AG04450 (cell line): ENCODE measurements at regions not wholly inside any gene's neighbourhood (a gene's known extent, or its start where the extent isn't known, plus 50 kb on each side); places are given as distances from the start of the nearest gene placed in this dataset.

Source experiments
- CTCF ChIA-PET: fragments of 300-600, 350-600 bp; formaldehyde crosslinking; extraction: SDS; loops from one replicate; lab custom pipeline; 2022; ENCODE audit warnings: antibody characterized with exemption, inconsistent platforms; lab: Charles Lee
- POLR2A ChIA-PET: fragments of 350-600 bp; formaldehyde crosslinking; extraction: SDS; loops from one replicate; lab custom pipeline; 2021; ENCODE audit warnings: antibody characterized with exemption, inconsistent platforms; lab: Yijun Ruan, JAX
- DNase-seq: peaks from one replicate; pipeline ENCODE4 v3.0.0-alpha.2; 2011; ENCODE audit warnings: low read depth, low spot score
- H3K27ac ChIP-seq: one replicate; pipeline ENCODE4 v1.5.1; 2012; ENCODE audit warnings: low read depth, low read length, control low read depth
- H3K27me3 ChIP-seq: one replicate; pipeline ENCODE4 v1.6.0; 2012; ENCODE audit warnings: low read length; ENCODE audit not compliant: control insufficient read depth, insufficient read depth
- H3K4me3 ChIP-seq: 2 replicates; pipeline ENCODE4 v1.5.1; 2011; ENCODE audit warnings: mild to moderate bottlenecking, low read depth, low read length, control low read depth
- H3K9me3 ChIP-seq: 2 replicates; pipeline ENCODE4 v1.5.1; 2012; ENCODE audit warnings: low read length; ENCODE audit not compliant: control insufficient read depth, insufficient read depth
- TF ChIP-seq, protein P1 (sequence below): IDR thresholded peaks from 2 replicates; pipeline ENCODE4 v1.5.1; 2011; ENCODE audit warnings: low read depth, low read length, control low read depth, inconsistent platforms

DNA sequence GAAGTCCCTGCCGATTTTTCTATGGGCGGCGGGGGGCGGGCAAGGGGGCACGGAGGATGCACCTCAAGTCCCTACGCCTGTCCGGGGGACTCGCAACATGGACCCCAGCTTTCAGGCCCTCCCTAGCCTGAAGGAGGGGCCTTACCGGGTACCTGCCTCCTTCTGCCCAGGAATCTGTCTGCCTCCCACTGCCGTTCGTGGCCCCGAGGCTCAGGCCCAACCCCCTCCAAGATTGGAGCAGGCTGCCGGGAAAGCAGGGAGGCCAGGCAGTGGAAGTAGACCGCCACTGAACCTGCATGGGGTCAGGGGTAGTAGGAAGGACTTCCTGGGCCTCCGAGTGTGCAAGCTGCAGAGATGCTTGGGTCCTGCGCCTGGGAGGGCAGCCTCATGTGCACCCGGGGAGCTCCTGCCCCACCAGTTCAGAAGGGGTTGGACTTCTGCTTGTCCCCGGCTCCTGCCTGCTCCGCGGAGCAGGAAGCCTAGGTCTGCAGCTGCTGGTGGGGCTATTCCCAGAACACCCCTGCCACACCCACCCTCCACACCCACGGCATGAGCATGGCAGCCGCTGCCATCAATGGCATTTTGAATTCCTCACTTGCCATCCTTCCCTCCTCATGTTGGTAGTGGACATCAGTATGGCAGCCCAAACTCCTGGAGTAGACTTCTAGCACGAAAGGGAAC, 1312.7 kb upstream of the ACO1 start:
- Histone ChIP-seq H3K27me3 (no peaks in the 10 kb centered on the region), H3K27ac (no peak overlapping the region), H3K4me3 (no peak overlapping the region), H3K9me3 (peaks cover 9% of the 10 kb centered on the region)
- no peak for DNase-seq
- ChIA-PET POLR2A (no interaction called here), CTCF (interaction anchor here (0.7 kb wide), 1 partner anchor 296 kb away, joined by 3 read pairs; no protein-coding TSS in a partner anchor)
- TF ChIP-seq, protein P1, sequence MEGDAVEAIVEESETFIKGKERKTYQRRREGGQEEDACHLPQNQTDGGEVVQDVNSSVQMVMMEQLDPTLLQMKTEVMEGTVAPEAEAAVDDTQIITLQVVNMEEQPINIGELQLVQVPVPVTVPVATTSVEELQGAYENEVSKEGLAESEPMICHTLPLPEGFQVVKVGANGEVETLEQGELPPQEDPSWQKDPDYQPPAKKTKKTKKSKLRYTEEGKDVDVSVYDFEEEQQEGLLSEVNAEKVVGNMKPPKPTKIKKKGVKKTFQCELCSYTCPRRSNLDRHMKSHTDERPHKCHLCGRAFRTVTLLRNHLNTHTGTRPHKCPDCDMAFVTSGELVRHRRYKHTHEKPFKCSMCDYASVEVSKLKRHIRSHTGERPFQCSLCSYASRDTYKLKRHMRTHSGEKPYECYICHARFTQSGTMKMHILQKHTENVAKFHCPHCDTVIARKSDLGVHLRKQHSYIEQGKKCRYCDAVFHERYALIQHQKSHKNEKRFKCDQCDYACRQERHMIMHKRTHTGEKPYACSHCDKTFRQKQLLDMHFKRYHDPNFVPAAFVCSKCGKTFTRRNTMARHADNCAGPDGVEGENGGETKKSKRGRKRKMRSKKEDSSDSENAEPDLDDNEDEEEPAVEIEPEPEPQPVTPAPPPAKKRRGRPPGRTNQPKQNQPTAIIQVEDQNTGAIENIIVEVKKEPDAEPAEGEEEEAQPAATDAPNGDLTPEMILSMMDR, result no peak

DNA sequence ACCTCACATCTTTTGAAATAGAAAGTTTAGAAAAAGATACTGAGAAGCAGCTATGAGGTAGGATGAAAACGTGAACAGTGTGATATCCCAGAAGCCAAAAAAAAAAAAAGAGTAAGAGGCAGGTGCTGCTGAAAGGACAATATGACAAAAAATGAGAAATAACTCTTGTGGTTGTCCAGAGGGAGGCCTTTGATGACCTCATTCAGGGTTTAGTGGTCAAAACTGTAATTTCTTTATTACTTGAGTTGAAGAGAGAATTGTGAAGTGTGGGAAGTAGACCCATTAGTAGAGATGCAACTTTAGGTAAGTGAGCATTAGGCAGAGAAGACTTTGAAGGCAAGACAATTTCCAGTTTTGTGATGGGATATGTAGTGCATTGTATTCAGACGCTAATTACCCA, 1306.3 kb upstream of the ACO1 start:
- ChIA-PET POLR2A (no interaction called here), CTCF (no interaction called here)
- TF ChIP-seq, protein P1, result no peak
- no peak for DNase-seq
- no peaks in the 10 kb centered on the region for H3K9me3 ChIP-seq
- no peak overlapping the region for H3K27ac ChIP-seq
- H3K4me3 ChIP-seq, result no peak overlapping the region
- H3K27me3 ChIP-seq, result no peaks in the 10 kb centered on the region

GRCh38 chr9:31084350-31084749, 1300.1 kb upstream of the ACO1 start:
- no peaks in the 10 kb centered on the region for H3K9me3 ChIP-seq
- TF ChIP-seq, protein P1, result no peak
- DNase-seq, result no peak
- H3K27me3 ChIP-seq, result no peaks in the 10 kb centered on the region
- no peak overlapping the region for H3K4me3 ChIP-seq
- ChIA-PET CTCF (no interaction called here), POLR2A (no interaction called here)
- H3K27ac ChIP-seq, result no peak overlapping the region

GRCh38 chr9:31089549-31090221, 1294.8 kb upstream of the ACO1 start:
- CTCF ChIA-PET, result no interaction called here
- POLR2A ChIA-PET, result no interaction called here
- DNase-seq, result no peak

GRCh38 chr9:31100311-31100710, 1284.1 kb upstream of the ACO1 start:
- H3K27ac ChIP-seq, result no peak overlapping the region
- CTCF ChIA-PET, result no interaction called here
- POLR2A ChIA-PET, result no interaction called here
- H3K9me3 ChIP-seq, result no peaks in the 10 kb centered on the region
- no peaks in the 10 kb centered on the region for H3K27me3 ChIP-seq
- H3K4me3 ChIP-seq, result no peak overlapping the region
- no peak for DNase-seq
- TF ChIP-seq, protein P1, result no peak

More at GRCh38 chr9:31089549-31090221, 1294.8 kb upstream of the ACO1 start:
- Histone ChIP-seq H3K9me3 (no peaks in the 10 kb centered on the region), H3K4me3 (no peak overlapping the region), H3K27me3 (no peaks in the 10 kb centered on the region), H3K27ac (no peak overlapping the region)
- TF ChIP-seq, protein P1, result no peak
